ENCODE measurements at regions not wholly inside any gene's neighbourhood (a gene's known extent, or its start where the extent isn't known, plus 50 kb on each side); places are given as distances from the start of the nearest gene placed in this dataset.

GRCh38 chr2:156841321-156841720 lies 405.1 kb downstream of the GPD2 start:
- H3K9me3 ChIP-seq (ENCODE audit: control insufficient read depth, low read length) = no peaks in the 10 kb centered on the region
- H3K4me3 ChIP-seq (ENCODE audit: extremely low read depth, insufficient read depth, low read length, poor library complexity, severe bottlenecking) = no peak overlapping the region
- WGBS, 2 experiments (ENCODE audit: insufficient coverage in 2 of 2) = 60% methylated on average over 1 of the region's 3 CpGs; no CpG with 5 or more reads in 1 of the 2 experiments
- no peaks in the 10 kb centered on the region for H3K4me1 ChIP-seq (ENCODE audit: control insufficient read depth, insufficient read depth, low read length, poor library complexity, severe bottlenecking)
- H3K27ac ChIP-seq (ENCODE audit: low read depth, low read length, severe bottlenecking) = no peak overlapping the region
- no peaks in the 10 kb centered on the region for H3K36me3 ChIP-seq (ENCODE audit: control insufficient read depth, insufficient read depth, low read length)

GRCh38 chr2:156845806-156846558 lies 409.8 kb downstream of the GPD2 start:
- Histone ChIP-seq H3K4me3 (ENCODE audit: extremely low read depth, insufficient read depth, low read length, poor library complexity, severe bottlenecking) (no peak overlapping the region), H3K4me1 (ENCODE audit: control insufficient read depth, insufficient read depth, low read length, poor library complexity, severe bottlenecking) (no peaks in the 10 kb centered on the region), H3K36me3 (ENCODE audit: control insufficient read depth, insufficient read depth, low read length) (no peaks in the 10 kb centered on the region), H3K9me3 (ENCODE audit: control insufficient read depth, low read length) (no peaks in the 10 kb centered on the region), H3K27ac (ENCODE audit: low read depth, low read length, severe bottlenecking) (no peak overlapping the region)
- 67 to 90% methylated on average over 3 of the region's 4 CpGs for WGBS, 2 experiments (ENCODE audit: insufficient coverage in 2 of 2)

DNA sequence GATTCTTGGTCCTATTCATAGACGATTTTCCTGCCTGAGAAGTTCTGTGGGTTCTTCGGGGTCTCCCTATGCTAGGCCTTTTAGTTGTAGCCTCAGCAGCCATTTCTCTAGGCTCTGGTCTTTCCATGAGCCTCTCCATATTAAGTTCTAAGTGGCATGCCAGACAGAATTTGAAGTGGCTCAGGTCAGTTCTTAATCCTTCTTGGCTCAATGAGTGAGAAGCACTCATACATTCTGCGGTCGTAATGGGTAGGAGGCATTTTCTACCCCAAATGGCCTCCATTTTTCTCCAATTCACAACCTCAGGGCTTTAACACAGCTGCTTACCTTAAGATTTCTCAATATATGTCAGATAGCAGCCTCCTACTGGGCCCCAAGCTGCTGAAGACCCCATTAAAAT lies 405.3 kb upstream of the GALNT5 start:
- H3K9me3 ChIP-seq (ENCODE audit: control insufficient read depth, low read length) = no peaks in the 10 kb centered on the region
- H3K4me3 ChIP-seq (ENCODE audit: extremely low read depth, insufficient read depth, low read length, poor library complexity, severe bottlenecking) = no peak overlapping the region
- no peaks in the 10 kb centered on the region for H3K4me1 ChIP-seq (ENCODE audit: control insufficient read depth, insufficient read depth, low read length, poor library complexity, severe bottlenecking)
- H3K27ac ChIP-seq (ENCODE audit: low read depth, low read length, severe bottlenecking) = no peak overlapping the region
- 75 to 87% methylated on average over 3 to 4 of the region's 4 CpGs for WGBS, 2 experiments (ENCODE audit: insufficient coverage in 2 of 2)
- no peaks in the 10 kb centered on the region for H3K36me3 ChIP-seq (ENCODE audit: control insufficient read depth, insufficient read depth, low read length)

DNA sequence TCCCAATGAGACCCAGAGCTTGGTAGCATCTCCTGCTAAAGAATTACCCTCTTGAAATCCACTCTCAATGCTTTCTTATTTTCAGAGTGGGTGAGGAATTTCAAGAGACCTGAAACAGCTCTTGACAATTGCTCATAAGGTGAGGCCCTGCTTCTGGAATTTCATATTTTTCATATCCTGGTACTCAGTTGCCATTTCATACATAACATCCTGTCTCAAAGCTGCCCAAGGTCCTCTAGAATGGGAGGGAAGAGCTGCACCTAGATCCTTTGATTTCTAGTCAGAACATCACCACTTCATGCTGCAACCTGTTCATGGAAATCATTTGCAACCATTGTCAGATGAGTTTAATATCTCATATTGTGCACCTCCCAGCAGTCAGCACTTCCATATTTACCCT lies 404.8 kb upstream of the GALNT5 start:
- no peaks in the 10 kb centered on the region for H3K36me3 ChIP-seq (ENCODE audit: control insufficient read depth, insufficient read depth, low read length)
- no peaks in the 10 kb centered on the region for H3K9me3 ChIP-seq (ENCODE audit: control insufficient read depth, low read length)
- H3K4me3 ChIP-seq (ENCODE audit: extremely low read depth, insufficient read depth, low read length, poor library complexity, severe bottlenecking) = no peak overlapping the region
- H3K4me1 ChIP-seq (ENCODE audit: control insufficient read depth, insufficient read depth, low read length, poor library complexity, severe bottlenecking) = no peaks in the 10 kb centered on the region
- H3K27ac ChIP-seq (ENCODE audit: low read depth, low read length, severe bottlenecking) = no peak overlapping the region

DNA sequence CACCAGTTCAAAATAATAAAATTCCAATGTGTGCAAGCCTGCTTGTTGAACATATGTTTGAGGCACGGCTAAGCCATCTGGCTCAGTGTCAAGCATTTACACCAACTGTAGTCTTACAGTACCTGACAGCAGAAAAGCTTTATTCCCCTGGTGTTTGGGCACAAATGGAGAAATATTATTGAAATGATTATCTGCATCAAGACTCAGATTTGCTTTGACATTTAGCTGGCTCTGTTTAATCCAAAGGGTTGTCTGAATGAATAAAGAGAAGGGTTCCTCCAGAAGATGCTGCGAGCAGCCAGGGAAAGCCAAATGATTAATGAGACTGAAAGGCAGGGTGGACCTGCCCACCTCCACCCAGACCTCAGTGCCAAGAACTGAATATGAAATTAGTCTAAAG lies 393.2 kb upstream of the GALNT5 start:
- no peak overlapping the region for H3K4me3 ChIP-seq (ENCODE audit: extremely low read depth, insufficient read depth, low read length, poor library complexity, severe bottlenecking)
- H3K4me1 ChIP-seq (ENCODE audit: control insufficient read depth, insufficient read depth, low read length, poor library complexity, severe bottlenecking) = no peaks in the 10 kb centered on the region
- 70% methylated on average over 2 of the region's 2 CpGs; no CpG with 5 or more reads in 1 of the 2 experiments for WGBS, 2 experiments (ENCODE audit: insufficient coverage in 2 of 2)
- no peaks in the 10 kb centered on the region for H3K36me3 ChIP-seq (ENCODE audit: control insufficient read depth, insufficient read depth, low read length)
- H3K9me3 ChIP-seq (ENCODE audit: control insufficient read depth, low read length) = no peaks in the 10 kb centered on the region
- no peak overlapping the region for H3K27ac ChIP-seq (ENCODE audit: low read depth, low read length, severe bottlenecking)

- WGBS, 2 experiments (ENCODE audit: insufficient coverage in 2 of 2) = 100% methylated on average over 3 of the region's 6 CpGs; no CpG with 5 or more reads in 1 of the 2 experiments
- Histone ChIP-seq H3K36me3 (ENCODE audit: control insufficient read depth, insufficient read depth, low read length) (no peaks in the 10 kb centered on the region), H3K9me3 (ENCODE audit: control insufficient read depth, low read length) (no peaks in the 10 kb centered on the region), H3K4me3 (ENCODE audit: extremely low read depth, insufficient read depth, low read length, poor library complexity, severe bottlenecking) (no peak overlapping the region), H3K27ac (ENCODE audit: low read depth, low read length, severe bottlenecking) (no peak overlapping the region), H3K4me1 (ENCODE audit: control insufficient read depth, insufficient read depth, low read length, poor library complexity, severe bottlenecking) (no peaks in the 10 kb centered on the region)
Measured at GRCh38 chr2:156864753-156865152, 392.8 kb upstream of the GALNT5 start.

DNA sequence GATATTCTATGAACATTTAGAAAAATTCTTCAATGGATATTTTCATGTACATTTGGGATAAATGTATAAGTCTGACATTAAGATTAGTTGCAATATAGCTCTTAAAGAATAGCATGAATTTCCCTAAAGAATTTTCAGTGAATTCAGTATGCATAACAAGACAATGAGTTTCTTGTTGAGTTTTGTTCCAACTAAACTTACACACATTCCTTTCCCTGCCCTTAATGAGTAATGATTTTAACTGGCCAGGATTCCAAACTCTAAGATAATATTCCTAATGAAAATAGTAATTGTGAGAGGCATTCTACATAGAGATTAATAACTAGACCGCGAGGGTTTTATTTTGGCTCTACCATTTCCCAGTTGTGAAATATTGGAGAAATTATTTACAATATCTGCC lies 390.3 kb upstream of the GALNT5 start:
- no peak overlapping the region for H3K4me3 ChIP-seq (ENCODE audit: extremely low read depth, insufficient read depth, low read length, poor library complexity, severe bottlenecking)
- H3K9me3 ChIP-seq (ENCODE audit: control insufficient read depth, low read length) = no peaks in the 10 kb centered on the region
- H3K36me3 ChIP-seq (ENCODE audit: control insufficient read depth, insufficient read depth, low read length) = no peaks in the 10 kb centered on the region
- H3K4me1 ChIP-seq (ENCODE audit: control insufficient read depth, insufficient read depth, low read length, poor library complexity, severe bottlenecking) = no peaks in the 10 kb centered on the region
- no peak overlapping the region for H3K27ac ChIP-seq (ENCODE audit: low read depth, low read length, severe bottlenecking)
- no CpG with 5 or more reads among the region's 2 CpGs for WGBS, 2 experiments (ENCODE audit: insufficient coverage in 2 of 2)

- H3K4me1 ChIP-seq (ENCODE audit: control insufficient read depth, insufficient read depth, low read length, poor library complexity, severe bottlenecking) = no peaks in the 10 kb centered on the region
- H3K9me3 ChIP-seq (ENCODE audit: control insufficient read depth, low read length) = no peaks in the 10 kb centered on the region
- WGBS, 2 experiments (ENCODE audit: insufficient coverage in 2 of 2) = 50% methylated on average over 2 of the region's 3 CpGs; no CpG with 5 or more reads in 1 of the 2 experiments
- H3K36me3 ChIP-seq (ENCODE audit: control insufficient read depth, insufficient read depth, low read length) = no peaks in the 10 kb centered on the region
- H3K4me3 ChIP-seq (ENCODE audit: extremely low read depth, insufficient read depth, low read length, poor library complexity, severe bottlenecking) = no peak overlapping the region
- no peak overlapping the region for H3K27ac ChIP-seq (ENCODE audit: low read depth, low read length, severe bottlenecking)
Measured at GRCh38 chr2:156874707-156875106, 382.8 kb upstream of the GALNT5 start.

GRCh38 chr2:156883804-156884203 lies 373.7 kb upstream of the GALNT5 start:
- H3K36me3 ChIP-seq (ENCODE audit: control insufficient read depth, insufficient read depth, low read length) = no peaks in the 10 kb centered on the region
- no peak overlapping the region for H3K4me3 ChIP-seq (ENCODE audit: extremely low read depth, insufficient read depth, low read length, poor library complexity, severe bottlenecking)
- no peaks in the 10 kb centered on the region for H3K4me1 ChIP-seq (ENCODE audit: control insufficient read depth, insufficient read depth, low read length, poor library complexity, severe bottlenecking)
- 84 to 86% methylated on average over 3 of the region's 3 CpGs for WGBS, 2 experiments (ENCODE audit: insufficient coverage in 2 of 2)
- no peaks in the 10 kb centered on the region for H3K9me3 ChIP-seq (ENCODE audit: control insufficient read depth, low read length)
- H3K27ac ChIP-seq (ENCODE audit: low read depth, low read length, severe bottlenecking) = no peak overlapping the region

- WGBS, 2 experiments (ENCODE audit: insufficient coverage in 2 of 2) = 91 to 95% methylated on average over 1 to 2 of the region's 3 CpGs
- no peaks in the 10 kb centered on the region for H3K9me3 ChIP-seq (ENCODE audit: control insufficient read depth, low read length)
- no peak overlapping the region for H3K4me3 ChIP-seq (ENCODE audit: extremely low read depth, insufficient read depth, low read length, poor library complexity, severe bottlenecking)
- no peaks in the 10 kb centered on the region for H3K4me1 ChIP-seq (ENCODE audit: control insufficient read depth, insufficient read depth, low read length, poor library complexity, severe bottlenecking)
- no peaks in the 10 kb centered on the region for H3K36me3 ChIP-seq (ENCODE audit: control insufficient read depth, insufficient read depth, low read length)
- H3K27ac ChIP-seq (ENCODE audit: low read depth, low read length, severe bottlenecking) = no peak overlapping the region
Measured at GRCh38 chr2:156884216-156884615, 373.3 kb upstream of the GALNT5 start.

- no peak overlapping the region for H3K27ac ChIP-seq (ENCODE audit: low read depth, low read length, severe bottlenecking)
- no peaks in the 10 kb centered on the region for H3K4me1 ChIP-seq (ENCODE audit: control insufficient read depth, insufficient read depth, low read length, poor library complexity, severe bottlenecking)
- WGBS, 2 experiments (ENCODE audit: insufficient coverage in 2 of 2) = 83 to 94% methylated on average over 1 to 2 of the region's 5 CpGs
- H3K36me3 ChIP-seq (ENCODE audit: control insufficient read depth, insufficient read depth, low read length) = no peaks in the 10 kb centered on the region
- H3K9me3 ChIP-seq (ENCODE audit: control insufficient read depth, low read length) = no peaks in the 10 kb centered on the region
- H3K4me3 ChIP-seq (ENCODE audit: extremely low read depth, insufficient read depth, low read length, poor library complexity, severe bottlenecking) = no peak overlapping the region
Measured at GRCh38 chr2:156890529-156891148, 366.9 kb upstream of the GALNT5 start.

Data from mesodermal cell (in vitro differentiated cells).